GM12864 (cell line): ENCODE measurements at regions not wholly inside any gene's neighbourhood (a gene's known extent, or its start where the extent isn't known, plus 50 kb on each side); places are given as distances from the start of the nearest gene placed in this dataset.

Source experiments
- DNase-seq: peaks from one replicate; pipeline ENCODE4 v3.0.0-alpha.2; 2011; ENCODE audit warnings: low read depth
- H3K4me3 ChIP-seq: 2 replicates; pipeline ENCODE4 v1.5.1; 2011; ENCODE audit warnings: mild to moderate bottlenecking, low read depth, low read length, control low read depth
- CTCF ChIP-seq: IDR thresholded peaks from 2 replicates; pipeline ENCODE4 v1.5.1; 2011; ENCODE audit warnings: low read depth, mild to moderate bottlenecking, moderate library complexity, low read length, control low read depth, inconsistent platforms; ENCODE audit errors: missing control alignments

- no peak for DNase-seq
- TF ChIP-seq CTCF, result no peak
- H3K4me3 ChIP-seq, result no peak overlapping the region
Observed at GRCh38 chr3:150096700-150097587, 126.2 kb upstream of the PFN2 start.

- DNase-seq, result no peak
- no peak for TF ChIP-seq CTCF
- H3K4me3 ChIP-seq, result no peak overlapping the region
Observed at GRCh38 chr3:150094150-150094933, 123.6 kb upstream of the PFN2 start.

- no peak for DNase-seq
- TF ChIP-seq CTCF, result no peak
- no peak overlapping the region for H3K4me3 ChIP-seq
Observed at GRCh38 chr3:150091626-150092025, 120.9 kb upstream of the PFN2 start.

- DNase-seq, result no peak
- TF ChIP-seq CTCF, result no peak
- no peak overlapping the region for H3K4me3 ChIP-seq
Observed at GRCh38 chr3:150090877-150091276, 120.2 kb upstream of the PFN2 start.

GRCh38 chr3:150090006-150090405, 119.3 kb upstream of the PFN2 start:
- no peak for TF ChIP-seq CTCF
- DNase-seq, result no peak
- no peak overlapping the region for H3K4me3 ChIP-seq

GRCh38 chr3:150084128-150084527, 113.4 kb upstream of the PFN2 start:
- no peak for DNase-seq
- TF ChIP-seq CTCF, result no peak
- no peak overlapping the region for H3K4me3 ChIP-seq
